Nephron progenitor cell (in vitro differentiated cells): ENCODE measurements at regions not wholly inside any gene's neighbourhood (a gene's known extent, or its start where the extent isn't known, plus 50 kb on each side); places are given as distances from the start of the nearest gene placed in this dataset.

Source experiments
- DNase-seq: peaks from one replicate; pipeline ENCODE4 v3.0.0; 2021
- H3K27ac Mint-ChIP-seq: 2 replicates; pipeline ENCODE4 v1.8.0; 2021; ENCODE audit warnings: mild to moderate bottlenecking, moderate library complexity, mixed read lengths
- H3K27me3 Mint-ChIP-seq: 2 replicates; pipeline ENCODE4 v1.8.0; 2021; ENCODE audit warnings: mild to moderate bottlenecking, low read depth, mixed read lengths; ENCODE audit not compliant: poor library complexity
- H3K36me3 Mint-ChIP-seq: 2 replicates; pipeline ENCODE4 v1.8.0; 2021; ENCODE audit warnings: low read depth, mixed read lengths
- H3K4me1 Mint-ChIP-seq: 2 replicates; pipeline ENCODE4 v1.8.0; 2021; ENCODE audit warnings: mixed read lengths
- H3K4me3 Mint-ChIP-seq: 2 replicates; pipeline ENCODE4 v1.8.0; 2021; ENCODE audit warnings: mild to moderate bottlenecking, moderate library complexity, mixed read lengths
- H3K9me3 Mint-ChIP-seq: 2 replicates; pipeline ENCODE4 v1.8.0; 2021; ENCODE audit warnings: mild to moderate bottlenecking, moderate library complexity, mixed read lengths
- TF ChIP-seq, protein P1 (sequence below): fragments of 200-600 bp; sonication (generic); IDR thresholded peaks from 2 replicates; pipeline ENCODE4 v1.5.0; 2021; ENCODE audit warnings: antibody characterized with exemption

DNA sequence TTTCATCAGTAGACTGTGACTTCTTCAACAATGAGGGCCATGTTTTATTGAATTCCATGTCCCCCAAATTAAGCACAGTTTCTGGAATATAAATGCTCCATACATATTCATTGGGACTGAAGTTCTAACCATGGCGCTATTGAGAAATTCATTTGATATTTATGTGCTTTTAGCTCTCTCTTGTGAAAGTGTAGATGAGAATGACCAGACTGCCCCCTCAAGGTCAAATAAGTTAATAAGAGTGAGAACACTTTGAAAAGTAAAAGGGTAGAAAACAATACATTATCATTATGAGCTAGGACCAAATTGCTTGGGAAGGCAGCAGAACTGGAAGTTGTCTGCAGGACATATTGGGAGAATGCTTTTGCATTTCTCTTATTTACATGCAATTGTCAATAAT is 597.9 kb downstream of the EPM2A start:
- no peak overlapping the region for H3K27ac Mint-ChIP-seq
- no peaks in the 10 kb centered on the region for H3K9me3 Mint-ChIP-seq
- H3K36me3 Mint-ChIP-seq: no peaks in the 10 kb centered on the region
- H3K4me3 Mint-ChIP-seq: no peak overlapping the region
- no peaks in the 10 kb centered on the region for H3K27me3 Mint-ChIP-seq
- TF ChIP-seq, protein P1, sequence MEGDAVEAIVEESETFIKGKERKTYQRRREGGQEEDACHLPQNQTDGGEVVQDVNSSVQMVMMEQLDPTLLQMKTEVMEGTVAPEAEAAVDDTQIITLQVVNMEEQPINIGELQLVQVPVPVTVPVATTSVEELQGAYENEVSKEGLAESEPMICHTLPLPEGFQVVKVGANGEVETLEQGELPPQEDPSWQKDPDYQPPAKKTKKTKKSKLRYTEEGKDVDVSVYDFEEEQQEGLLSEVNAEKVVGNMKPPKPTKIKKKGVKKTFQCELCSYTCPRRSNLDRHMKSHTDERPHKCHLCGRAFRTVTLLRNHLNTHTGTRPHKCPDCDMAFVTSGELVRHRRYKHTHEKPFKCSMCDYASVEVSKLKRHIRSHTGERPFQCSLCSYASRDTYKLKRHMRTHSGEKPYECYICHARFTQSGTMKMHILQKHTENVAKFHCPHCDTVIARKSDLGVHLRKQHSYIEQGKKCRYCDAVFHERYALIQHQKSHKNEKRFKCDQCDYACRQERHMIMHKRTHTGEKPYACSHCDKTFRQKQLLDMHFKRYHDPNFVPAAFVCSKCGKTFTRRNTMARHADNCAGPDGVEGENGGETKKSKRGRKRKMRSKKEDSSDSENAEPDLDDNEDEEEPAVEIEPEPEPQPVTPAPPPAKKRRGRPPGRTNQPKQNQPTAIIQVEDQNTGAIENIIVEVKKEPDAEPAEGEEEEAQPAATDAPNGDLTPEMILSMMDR: no peak
- DNase-seq: no peak
- H3K4me1 Mint-ChIP-seq: peaks cover 35% of the 10 kb centered on the region

DNA sequence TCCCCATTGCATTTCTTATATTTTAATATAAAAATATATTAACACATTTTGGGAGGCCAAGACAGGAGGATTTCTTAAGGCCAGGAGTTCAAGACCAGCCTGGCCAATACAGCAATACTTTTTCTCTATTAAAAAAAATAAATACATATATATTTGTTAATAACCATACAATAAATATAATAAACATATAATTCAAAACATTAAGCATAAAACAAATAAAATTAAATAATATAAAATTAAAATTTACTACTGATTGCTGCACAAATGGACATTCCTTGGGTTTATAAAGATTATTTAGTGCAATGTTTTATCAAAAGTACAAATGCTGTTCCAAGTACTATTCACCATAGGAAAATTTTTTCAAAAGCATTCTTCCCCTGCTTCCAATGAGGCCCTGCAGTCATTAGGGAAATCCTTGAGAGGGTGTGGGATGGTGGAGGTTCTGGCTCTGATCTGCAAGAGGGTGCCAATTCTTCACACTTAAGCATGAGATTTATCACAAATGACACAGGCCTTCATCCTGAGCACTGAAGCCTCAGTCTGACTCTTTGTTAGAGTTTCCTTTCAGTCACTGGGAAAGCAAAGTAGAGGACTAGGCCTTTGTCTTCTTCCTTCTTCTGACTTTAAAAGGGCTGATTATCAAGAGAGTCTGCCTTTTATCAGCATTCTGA is 596.7 kb downstream of the EPM2A start:
- no peak overlapping the region for H3K4me3 Mint-ChIP-seq
- H3K27ac Mint-ChIP-seq: peak overlapping the region; percentile 90
- TF ChIP-seq, protein P1: no peak
- H3K36me3 Mint-ChIP-seq: no peaks in the 10 kb centered on the region
- H3K4me1 Mint-ChIP-seq: peaks cover 35% of the 10 kb centered on the region
- H3K9me3 Mint-ChIP-seq: no peaks in the 10 kb centered on the region
- DNase-seq: no peak
- no peaks in the 10 kb centered on the region for H3K27me3 Mint-ChIP-seq

DNA sequence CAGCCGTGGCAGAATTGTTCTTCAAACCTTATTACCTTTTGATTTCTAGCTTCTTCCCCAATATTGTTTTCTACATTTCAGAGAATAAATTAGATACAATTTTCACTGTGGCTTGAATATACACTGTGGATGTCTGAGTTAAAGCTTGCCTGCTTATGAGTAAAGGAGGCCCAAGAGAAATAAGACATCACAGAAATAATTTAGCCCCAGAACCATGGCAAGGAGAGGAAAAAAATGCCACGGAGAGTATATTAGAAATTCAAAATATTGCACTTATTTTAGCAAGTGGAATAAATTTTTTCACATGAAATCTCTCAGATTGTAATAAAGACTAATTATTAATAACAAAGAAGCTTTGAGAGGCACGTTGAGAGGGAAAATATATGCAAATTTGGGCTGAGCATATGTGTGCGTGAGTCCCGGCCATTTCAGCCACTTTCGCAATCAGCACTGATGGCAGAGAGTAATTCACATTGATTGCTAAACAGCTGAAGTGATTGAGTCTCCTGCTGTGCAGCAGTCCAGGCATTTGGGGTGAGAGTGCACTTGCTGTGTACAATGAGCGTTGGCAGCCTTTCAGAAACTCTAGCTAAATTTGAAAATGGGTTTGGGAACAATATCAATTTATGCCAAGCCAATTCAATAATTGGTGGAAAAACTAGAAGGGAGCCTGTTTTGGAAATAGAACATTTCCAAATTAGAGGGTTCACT is 596.0 kb downstream of the EPM2A start:
- Mint-ChIP-seq H3K9me3 (no peaks in the 10 kb centered on the region), H3K27ac (peak overlapping the region; percentile 90), H3K36me3 (no peaks in the 10 kb centered on the region), H3K27me3 (no peaks in the 10 kb centered on the region), H3K4me1 (peaks cover 35% of the 10 kb centered on the region), H3K4me3 (no peak overlapping the region)
- TF ChIP-seq, protein P1: no peak
- no peak for DNase-seq

DNA sequence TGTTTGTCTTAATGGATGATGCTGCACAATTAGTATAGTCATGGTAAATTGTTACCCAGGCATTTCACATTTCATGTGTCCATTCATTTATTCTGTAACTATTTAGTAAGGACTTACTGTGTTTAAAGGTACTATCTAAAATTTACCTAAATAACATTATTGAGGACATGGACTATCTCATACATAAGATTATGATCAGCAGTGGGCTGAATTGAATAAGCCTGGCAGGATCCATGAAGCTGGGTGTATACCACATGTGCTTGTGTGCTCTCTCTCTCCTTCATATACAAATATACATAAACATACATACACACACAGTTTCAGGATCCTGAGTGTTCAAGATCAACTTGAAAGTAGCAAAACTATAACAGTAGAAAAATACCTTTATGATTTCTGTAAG is 595.4 kb downstream of the EPM2A start:
- Mint-ChIP-seq H3K4me1 (peaks cover 35% of the 10 kb centered on the region), H3K27ac (peak overlapping the region; percentile 63), H3K4me3 (no peak overlapping the region), H3K36me3 (no peaks in the 10 kb centered on the region), H3K9me3 (no peaks in the 10 kb centered on the region), H3K27me3 (no peaks in the 10 kb centered on the region)
- TF ChIP-seq, protein P1: no peak
- DNase-seq: no peak

DNA sequence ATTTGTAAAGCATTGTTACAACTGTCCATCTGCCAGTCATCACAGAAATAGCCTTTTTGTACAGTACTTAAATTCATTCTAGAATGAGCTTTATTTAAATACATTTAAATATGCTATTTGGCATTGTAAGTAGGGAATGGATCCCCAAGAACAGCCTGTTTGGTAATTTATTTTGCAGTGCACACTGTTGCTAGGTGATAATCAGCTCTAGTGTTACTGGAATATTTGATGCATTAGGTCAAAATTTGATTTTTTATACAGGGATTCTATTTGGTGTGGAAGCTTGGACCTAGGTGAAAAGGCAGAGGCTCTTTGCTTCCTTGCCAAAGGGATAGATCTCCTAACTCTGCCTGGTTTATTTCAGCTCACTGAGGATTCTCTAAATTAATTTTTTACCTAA is 593.7 kb downstream of the EPM2A start:
- DNase-seq: no peak
- Mint-ChIP-seq H3K4me1 (peaks cover 35% of the 10 kb centered on the region), H3K27ac (no peak overlapping the region), H3K36me3 (no peaks in the 10 kb centered on the region), H3K4me3 (no peak overlapping the region), H3K9me3 (no peaks in the 10 kb centered on the region), H3K27me3 (no peaks in the 10 kb centered on the region)
- TF ChIP-seq, protein P1: no peak

DNA sequence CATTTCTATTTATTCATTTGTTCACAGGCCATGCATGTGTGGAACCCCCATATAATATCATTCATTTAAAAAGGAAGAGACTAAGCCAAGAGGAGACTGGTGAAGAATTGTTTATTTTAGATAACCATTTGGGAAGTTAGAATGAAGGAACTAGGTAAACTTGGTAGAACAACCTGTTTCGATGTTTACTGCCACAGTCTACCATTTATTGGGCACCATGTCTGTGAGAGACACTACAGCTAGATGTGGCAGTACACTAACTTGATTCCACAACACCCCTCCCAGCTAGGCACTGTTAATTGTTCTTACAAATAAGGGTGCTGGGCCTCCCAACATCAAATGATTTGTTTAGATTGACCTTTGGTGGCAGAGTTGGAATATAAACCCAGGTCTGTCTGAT is 592.4 kb downstream of the EPM2A start:
- TF ChIP-seq, protein P1: no peak
- H3K36me3 Mint-ChIP-seq: no peaks in the 10 kb centered on the region
- no peak overlapping the region for H3K27ac Mint-ChIP-seq
- H3K9me3 Mint-ChIP-seq: no peaks in the 10 kb centered on the region
- no peak overlapping the region for H3K4me3 Mint-ChIP-seq
- no peak for DNase-seq
- peaks cover 35% of the 10 kb centered on the region for H3K4me1 Mint-ChIP-seq
- H3K27me3 Mint-ChIP-seq: no peaks in the 10 kb centered on the region
